IPS DF 6.9 (cell line): ENCODE measurements at regions not wholly inside any gene's neighbourhood (a gene's known extent, or its start where the extent isn't known, plus 50 kb on each side); places are given as distances from the start of the nearest gene placed in this dataset.
A peak's percentile ranks its signal among the peaks of the same experiment; 100 is the strongest.

Source experiments
- DNase-seq: peaks from one replicate; pipeline ENCODE4 v3.0.0-alpha.2; 2013; ENCODE audit warnings: low read depth, low spot score
- H3K27ac ChIP-seq: one replicate; pipeline ENCODE4 v1.5.1; 2013; ENCODE audit warnings: low read length, control low read depth
- H3K27me3 ChIP-seq: 2 replicates; pipeline ENCODE4 v1.6.1; 2013; ENCODE audit warnings: mild to moderate bottlenecking, low read length; ENCODE audit not compliant: control insufficient read depth, insufficient read depth
- H3K36me3 ChIP-seq: 2 replicates; pipeline ENCODE4 v1.6.1; 2013; ENCODE audit warnings: low read length; ENCODE audit not compliant: control insufficient read depth, insufficient read depth
- H3K4me1 ChIP-seq: 2 replicates; pipeline ENCODE4 v1.6.1; 2013; ENCODE audit warnings: low read length; ENCODE audit not compliant: control insufficient read depth, insufficient read depth
- H3K4me3 ChIP-seq: 2 replicates; pipeline ENCODE4 v1.5.1; 2013; ENCODE audit warnings: mild to moderate bottlenecking, low read length
- H3K9me3 ChIP-seq: 2 replicates; pipeline ENCODE4 v1.6.1; 2013; ENCODE audit warnings: low read length, inconsistent platforms; ENCODE audit not compliant: control insufficient read depth, insufficient read depth
- WGBS: extraction: QIAGEN DNeasy Blood & Tissue Kit; methylation state at CpG from one replicate; pipeline ENCODE4 v1.1.7; 2013; ENCODE audit warnings: mixed read lengths, missing lambda C conversion rate; ENCODE audit not compliant: insufficient read length, insufficient coverage; 5-methylcytosine and 5-hydroxymethylcytosine counted together

GRCh38 chr9:31255211-31255610 lies 1129.2 kb upstream of the ACO1 start:
- H3K27ac ChIP-seq = no peak overlapping the region
- no CpG with 5 or more reads among the region's 11 CpGs for WGBS
- no peak overlapping the region for H3K4me3 ChIP-seq
- no peaks in the 10 kb centered on the region for H3K36me3 ChIP-seq
- peaks cover 2% of the 10 kb centered on the region; the same call in 1 of the 2 replicates for H3K4me1 ChIP-seq
- no peaks in the 10 kb centered on the region for H3K9me3 ChIP-seq
- DNase-seq = no peak
- H3K27me3 ChIP-seq = no peaks in the 10 kb centered on the region

GRCh38 chr9:31259824-31260223 lies 1124.6 kb upstream of the ACO1 start:
- peak; percentile 7 for DNase-seq

GRCh38 chr9:31272456-31273295 lies 1111.8 kb upstream of the ACO1 start:
- Histone ChIP-seq H3K4me3 (no peak overlapping the region), H3K36me3 (no peaks in the 10 kb centered on the region), H3K27me3 (no peaks in the 10 kb centered on the region), H3K27ac (no peak overlapping the region), H3K4me1 (no peaks in the 10 kb centered on the region), H3K9me3 (no peaks in the 10 kb centered on the region)
- no CpG with 5 or more reads among the region's 4 CpGs for WGBS
- no peak for DNase-seq

More at GRCh38 chr9:31259824-31260223, 1124.6 kb upstream of the ACO1 start:
- no peak overlapping the region for H3K27ac ChIP-seq
- no peaks in the 10 kb centered on the region for H3K9me3 ChIP-seq
- peaks cover 2% of the 10 kb centered on the region; the same call in 1 of the 2 replicates for H3K4me1 ChIP-seq
- no CpG with 5 or more reads among the region's 2 CpGs for WGBS
- no peaks in the 10 kb centered on the region for H3K36me3 ChIP-seq
- H3K4me3 ChIP-seq = no peak overlapping the region
- H3K27me3 ChIP-seq = no peaks in the 10 kb centered on the region

GRCh38 chr9:31275419-31275818 lies 1109.0 kb upstream of the ACO1 start:
- WGBS = no CpG with 5 or more reads among the region's 1 CpG
- H3K27me3 ChIP-seq = no peaks in the 10 kb centered on the region
- H3K4me1 ChIP-seq = no peaks in the 10 kb centered on the region
- H3K36me3 ChIP-seq = no peaks in the 10 kb centered on the region
- H3K4me3 ChIP-seq = no peak overlapping the region
- no peak overlapping the region for H3K27ac ChIP-seq
- no peaks in the 10 kb centered on the region for H3K9me3 ChIP-seq
- DNase-seq = no peak

- no CpG with 5 or more reads among the region's 3 CpGs for WGBS
These were observed 1093.7 kb upstream of the ACO1 start for GRCh38 chr9:31290731-31291130.

GRCh38 chr9:31302620-31303418 lies 1081.6 kb upstream of the ACO1 start:
- H3K9me3 ChIP-seq = no peaks in the 10 kb centered on the region
- H3K27ac ChIP-seq = no peak overlapping the region
- no peak for DNase-seq
- H3K27me3 ChIP-seq = no peaks in the 10 kb centered on the region
- no CpG with 5 or more reads among the region's 4 CpGs for WGBS
- H3K4me3 ChIP-seq = no peak overlapping the region
- no peaks in the 10 kb centered on the region for H3K36me3 ChIP-seq
- no peaks in the 10 kb centered on the region for H3K4me1 ChIP-seq

More at GRCh38 chr9:31290731-31291130, 1093.7 kb upstream of the ACO1 start:
- no peak for DNase-seq
- H3K4me3 ChIP-seq = no peak overlapping the region
- no peaks in the 10 kb centered on the region for H3K9me3 ChIP-seq
- no peaks in the 10 kb centered on the region for H3K4me1 ChIP-seq
- no peaks in the 10 kb centered on the region for H3K36me3 ChIP-seq
- H3K27me3 ChIP-seq = no peaks in the 10 kb centered on the region
- no peak overlapping the region for H3K27ac ChIP-seq

DNA sequence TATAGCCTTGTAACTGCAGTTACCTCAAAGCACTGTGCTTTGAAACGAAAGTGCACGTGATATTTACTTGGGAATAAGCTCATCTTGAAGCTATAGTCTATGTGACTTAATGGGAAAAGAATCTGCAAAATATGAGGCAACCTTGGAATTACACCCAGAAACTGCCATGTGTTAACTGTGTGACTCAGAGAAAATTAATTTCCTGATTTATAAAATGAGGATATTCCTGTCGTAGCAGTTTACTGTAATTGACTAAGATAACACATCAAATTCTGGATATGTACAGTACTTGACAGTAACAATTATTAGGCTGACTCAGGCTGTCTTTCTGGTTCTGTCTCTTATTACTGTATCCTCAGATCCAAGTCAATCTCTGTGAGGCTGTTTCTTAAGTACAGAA lies 1079.9 kb upstream of the ACO1 start:
- no peak overlapping the region for H3K27ac ChIP-seq
- no peaks in the 10 kb centered on the region for H3K9me3 ChIP-seq
- H3K36me3 ChIP-seq = no peaks in the 10 kb centered on the region
- no CpG with 5 or more reads among the region's 3 CpGs for WGBS
- no peaks in the 10 kb centered on the region for H3K27me3 ChIP-seq
- no peak overlapping the region for H3K4me3 ChIP-seq
- H3K4me1 ChIP-seq = no peaks in the 10 kb centered on the region
- no peak for DNase-seq

DNA sequence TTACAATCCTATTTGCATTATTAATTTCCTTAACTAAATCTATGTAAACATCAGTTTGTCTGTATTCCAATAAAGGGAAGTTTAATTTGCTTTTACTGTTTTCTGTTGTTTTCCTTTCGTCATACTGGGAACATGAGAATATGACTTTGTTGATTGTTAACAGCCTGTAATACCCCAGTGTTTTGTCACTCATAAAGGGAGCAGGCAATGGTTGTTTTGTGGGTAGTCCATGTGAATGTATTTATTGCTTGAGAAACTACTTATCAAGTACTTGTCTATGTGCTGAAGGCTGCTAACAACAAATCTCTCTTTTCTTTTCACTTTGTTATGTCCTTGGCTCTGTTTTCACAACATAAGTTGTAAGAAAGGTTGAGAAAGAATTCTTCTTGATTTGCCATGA lies 1070.2 kb upstream of the ACO1 start:
- no peaks in the 10 kb centered on the region for H3K9me3 ChIP-seq

GRCh38 chr9:31320494-31320893 lies 1063.9 kb upstream of the ACO1 start:
- WGBS = no CpG with 5 or more reads among the region's 9 CpGs

More for the DNA sequence above, 1070.2 kb upstream of the ACO1 start:
- H3K27ac ChIP-seq = no peak overlapping the region
- no CpG with 5 or more reads among the region's 1 CpG for WGBS
- no peak for DNase-seq
- H3K27me3 ChIP-seq = no peaks in the 10 kb centered on the region
- H3K4me3 ChIP-seq = no peak overlapping the region
- no peaks in the 10 kb centered on the region for H3K36me3 ChIP-seq
- H3K4me1 ChIP-seq = no peaks in the 10 kb centered on the region

DNA sequence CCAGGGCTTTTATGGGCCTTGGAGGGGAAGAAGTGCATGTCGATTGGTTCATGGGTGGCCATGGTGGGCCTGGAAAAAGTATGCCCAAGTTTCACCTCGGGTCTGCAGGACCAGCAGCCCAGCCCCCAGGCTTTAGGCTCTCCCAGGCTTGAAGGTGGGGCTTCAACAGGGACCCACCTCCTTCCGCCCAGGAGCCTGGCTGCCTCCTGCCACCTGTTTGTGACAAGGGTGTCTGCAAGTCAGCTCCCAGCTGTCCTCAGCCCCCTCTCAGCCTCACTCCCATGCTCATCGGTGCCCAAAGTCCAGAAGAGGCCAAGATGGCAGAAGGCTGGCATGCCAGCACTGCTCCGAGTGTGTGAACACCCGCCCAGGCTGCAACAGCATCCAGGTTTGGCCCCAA lies 1063.2 kb upstream of the ACO1 start:
- no peaks in the 10 kb centered on the region for H3K36me3 ChIP-seq
- no peak overlapping the region for H3K27ac ChIP-seq
- no peaks in the 10 kb centered on the region for H3K4me1 ChIP-seq
- no peak for DNase-seq
- no CpG with 5 or more reads among the region's 6 CpGs for WGBS
- no peaks in the 10 kb centered on the region for H3K27me3 ChIP-seq
- H3K9me3 ChIP-seq = no peaks in the 10 kb centered on the region
- H3K4me3 ChIP-seq = no peak overlapping the region

More at GRCh38 chr9:31320494-31320893, 1063.9 kb upstream of the ACO1 start:
- Histone ChIP-seq H3K4me3 (no peak overlapping the region), H3K4me1 (no peaks in the 10 kb centered on the region), H3K27me3 (no peaks in the 10 kb centered on the region), H3K27ac (no peak overlapping the region), H3K36me3 (no peaks in the 10 kb centered on the region), H3K9me3 (no peaks in the 10 kb centered on the region)
- no peak for DNase-seq
